OCI-LY1 (cell line): ENCODE measurements at regions not wholly inside any gene's neighbourhood (a gene's known extent, or its start where the extent isn't known, plus 50 kb on each side); places are given as distances from the start of the nearest gene placed in this dataset.

ENCODE experiments used
- H2AFZ ChIP-seq: fragments of 200-600 bp; sonication (generic), shearing (Covaris generic); 2 replicates; pipeline ENCODE4 v1.6.0; 2014; ENCODE audit warnings: antibody characterized with exemption, mild to moderate bottlenecking, low read length
- H3F3A ChIP-seq: fragments of 200-600 bp; sonication (generic), shearing (Covaris generic); 2 replicates; pipeline ENCODE4 v1.6.0; 2014; ENCODE audit warnings: mild to moderate bottlenecking, antibody characterized with exemption, low read length, moderate library complexity; ENCODE audit not compliant: insufficient read depth
- H3K27ac ChIP-seq: fragments of 200-600 bp; sonication (generic); 2 replicates; pipeline ENCODE4 v1.5.1; 2014; ENCODE audit warnings: low read length, mixed run types, mild to moderate bottlenecking, low read depth; ENCODE audit not compliant: poor library complexity, severe bottlenecking
- H3K27me3 ChIP-seq: fragments of 200-600 bp; sonication (generic); 2 replicates; pipeline ENCODE4 v1.6.0; 2014; ENCODE audit warnings: antibody characterized with exemption, mild to moderate bottlenecking, low read length, moderate library complexity; ENCODE audit not compliant: insufficient read depth
- H3K36me3 ChIP-seq: fragments of 200-600 bp; sonication (generic); 2 replicates; pipeline ENCODE4 v1.6.1; 2014; ENCODE audit warnings: mild to moderate bottlenecking, antibody characterized with exemption, low read length, moderate library complexity, mixed read lengths; ENCODE audit not compliant: insufficient read depth
- H3K4me1 ChIP-seq: fragments of 200-600 bp; sonication (generic); 2 replicates; pipeline ENCODE4 v1.5.1; 2014; ENCODE audit warnings: mild to moderate bottlenecking, low read length, moderate library complexity; ENCODE audit not compliant: insufficient read depth, severe bottlenecking
- H3K4me2 ChIP-seq: fragments of 200-600 bp; sonication (generic), shearing (Covaris generic); 2 replicates; pipeline ENCODE4 v1.6.1; 2014; ENCODE audit warnings: low read length
- H3K4me3 ChIP-seq: fragments of 200-600 bp; sonication (generic); 2 replicates; pipeline ENCODE4 v1.5.1; 2014; ENCODE audit warnings: low read length, low read depth, mild to moderate bottlenecking, mixed read lengths; ENCODE audit not compliant: poor library complexity, severe bottlenecking
- H3K79me2 ChIP-seq: fragments of 200-600 bp; shearing (Covaris generic); 2 replicates; pipeline ENCODE4 v1.6.1; 2016; ENCODE audit warnings: mixed run types, low read length, mixed read lengths; ENCODE audit not compliant: insufficient read depth
- H3K9ac ChIP-seq: fragments of 200-600 bp; sonication (generic), shearing (Covaris generic); 2 replicates; pipeline ENCODE4 v1.6.1; 2014; ENCODE audit warnings: mild to moderate bottlenecking, low read length, mixed read lengths
- H3K9me2 ChIP-seq: fragments of 200-600 bp; sonication (generic), shearing (Covaris generic); 2 replicates; pipeline ENCODE4 v1.6.1; 2014; ENCODE audit warnings: low read depth, mild to moderate bottlenecking, low read length, mixed read lengths
- H3K9me3 ChIP-seq: fragments of 200-600 bp; shearing (Covaris generic); 2 replicates; pipeline ENCODE4 v1.6.1; 2014; ENCODE audit warnings: low read length, mixed read lengths
- H4K20me1 ChIP-seq: fragments of 200-600 bp; sonication (generic), shearing (Covaris generic); 2 replicates; pipeline ENCODE4 v1.6.0; 2016; ENCODE audit warnings: mild to moderate bottlenecking, low read length; ENCODE audit not compliant: insufficient read depth
- CTCF ChIP-seq: fragments of 200-600 bp; sonication (generic), shearing (Covaris generic); IDR thresholded peaks from 2 replicates; pipeline ENCODE4 v1.5.1; 2017; ENCODE audit warnings: mild to moderate bottlenecking, antibody characterized with exemption, low read length, moderate library complexity, mixed read lengths
- EZH2 ChIP-seq: fragments of 200-600 bp; sonication (generic), shearing (Covaris generic); IDR thresholded peaks from 2 replicates; pipeline ENCODE4 v1.8.0; 2017; ENCODE audit warnings: borderline replicate concordance, mixed run types, mild to moderate bottlenecking, antibody characterized with exemption, low read length, moderate library complexity, mixed read lengths

GRCh38 chr3:165434516-165434915 is 238.3 kb upstream of the SLITRK3 start:
- Histone ChIP-seq H3K27me3 (no peaks in the 10 kb centered on the region), H4K20me1 (no peaks in the 10 kb centered on the region), H3K4me2 (no peak overlapping the region), H3F3A (no peaks in the 10 kb centered on the region), H2AFZ (no peak overlapping the region), H3K9me3 (no peaks in the 10 kb centered on the region), H3K79me2 (no peaks in the 10 kb centered on the region), H3K9ac (no peak overlapping the region), H3K4me3 (no peak overlapping the region), H3K9me2 (no peaks in the 10 kb centered on the region; the same call in 1 of the 2 replicates), H3K27ac (no peak overlapping the region), H3K36me3 (no peaks in the 10 kb centered on the region), H3K4me1 (no peaks in the 10 kb centered on the region)
- TF ChIP-seq CTCF (no peak), EZH2 (no peak)

- Histone ChIP-seq H4K20me1 (no peaks in the 10 kb centered on the region), H3K27ac (no peak overlapping the region), H3K9ac (no peak overlapping the region), H2AFZ (no peak overlapping the region), H3K4me1 (no peaks in the 10 kb centered on the region), H3F3A (no peaks in the 10 kb centered on the region), H3K4me3 (no peak overlapping the region), H3K79me2 (no peaks in the 10 kb centered on the region), H3K9me2 (no peaks in the 10 kb centered on the region), H3K36me3 (no peaks in the 10 kb centered on the region), H3K4me2 (no peak overlapping the region), H3K9me3 (no peaks in the 10 kb centered on the region), H3K27me3 (no peaks in the 10 kb centered on the region)
- no peak for TF ChIP-seq EZH2
- no peak for TF ChIP-seq CTCF
Measured at GRCh38 chr3:165406425-165406824, 210.2 kb upstream of the SLITRK3 start.

- Histone ChIP-seq H3K4me2 (no peak overlapping the region), H3F3A (no peaks in the 10 kb centered on the region), H3K9me3 (no peaks in the 10 kb centered on the region), H3K4me1 (no peaks in the 10 kb centered on the region), H3K9me2 (no peaks in the 10 kb centered on the region), H2AFZ (no peak overlapping the region), H4K20me1 (no peaks in the 10 kb centered on the region), H3K27me3 (no peaks in the 10 kb centered on the region), H3K36me3 (no peaks in the 10 kb centered on the region), H3K4me3 (no peak overlapping the region), H3K79me2 (no peaks in the 10 kb centered on the region), H3K27ac (no peak overlapping the region), H3K9ac (no peak overlapping the region)
- TF ChIP-seq CTCF (no peak), EZH2 (no peak)
Measured at GRCh38 chr3:165404357-165405027, 208.3 kb upstream of the SLITRK3 start.
